Frontal cortex (tissue), 3 donors: ENCODE measurements at regions not wholly inside any gene's neighbourhood (a gene's known extent, or its start where the extent isn't known, plus 50 kb on each side); places are given as distances from the start of the nearest gene placed in this dataset.
"Not testable (repeated sequence)": the region's sequence is repeated elsewhere in the genome, so short reads cannot be mapped to it uniquely, and the experiment has no call there.

ENCODE experiments used
- DNase-seq, 2 donors: peaks; one replicate each; pipeline ENCODE4 v3.0.0; 2012; ENCODE audit warnings: low spot score in 2 of 2
- FAIRE-seq: peaks from 2 replicates; lab custom pipeline; 2012; peaks lifted over from hg19 to GRCh38; lab: Jason Lieb, UNC
- donor health status: control.
- donor health status: control.
- donor health status: control.

DNA sequence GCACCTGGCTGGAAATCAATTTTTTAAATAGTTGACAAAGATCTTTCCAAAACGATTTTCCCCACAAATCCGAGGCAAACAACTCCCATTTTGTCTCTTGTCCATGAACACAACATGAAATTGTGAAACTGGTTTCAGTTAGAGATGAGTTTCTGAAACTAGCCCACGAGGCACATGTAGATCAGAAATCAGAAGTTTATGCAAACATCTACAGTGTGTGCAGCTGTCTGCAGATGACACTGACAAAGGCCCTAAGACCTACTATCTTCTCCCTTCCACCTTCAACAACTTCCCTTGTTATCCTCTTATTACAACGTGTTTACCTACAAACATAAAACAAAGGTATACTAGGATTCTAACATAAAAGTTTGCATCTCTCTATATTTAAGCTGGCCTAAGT is 183.3 kb downstream of the DIRAS2 start:
- DNase-seq (no peak), FAIRE-seq (no peak)

DNA sequence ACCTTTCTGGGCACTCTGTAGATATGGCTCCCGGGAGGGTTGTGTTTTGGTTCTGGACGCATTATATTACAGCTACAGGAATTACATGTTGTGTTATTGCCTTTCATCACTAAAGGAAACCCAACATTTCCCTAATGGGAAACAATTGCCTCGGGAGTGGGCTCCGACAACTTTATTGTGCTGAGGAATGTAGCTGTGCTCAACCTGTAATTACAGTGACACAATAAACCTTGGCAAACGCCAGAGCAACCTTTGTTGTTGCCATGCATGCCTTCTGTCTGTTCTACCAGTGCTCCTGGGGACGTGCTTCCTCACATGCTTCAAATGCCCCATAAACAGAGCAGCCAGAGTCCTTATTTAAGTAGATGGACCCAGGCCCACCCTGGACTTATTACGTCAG is 182.4 kb downstream of the DIRAS2 start:
- DNase-seq, result no peak
- no peak for FAIRE-seq

DNA sequence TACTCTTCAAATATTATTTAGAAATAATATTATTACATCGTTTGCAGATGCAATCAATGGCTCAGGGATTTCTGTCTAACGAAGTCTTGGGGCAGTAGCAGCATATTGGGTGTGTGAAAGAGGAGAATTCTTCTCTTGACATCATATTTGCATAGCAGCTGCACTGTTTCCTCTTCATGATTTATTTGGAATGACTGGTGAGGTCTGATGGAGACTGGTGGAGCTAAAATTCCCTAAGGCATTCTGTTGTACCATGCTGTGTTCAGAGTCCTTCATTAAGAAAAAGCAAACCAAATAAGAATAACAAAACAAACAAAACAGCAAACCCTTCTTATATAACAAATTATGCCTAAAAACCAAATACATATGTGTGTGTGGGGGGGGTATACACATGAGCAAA is 177.6 kb downstream of the DIRAS2 start:
- DNase-seq, result no peak
- no peak for FAIRE-seq

DNA sequence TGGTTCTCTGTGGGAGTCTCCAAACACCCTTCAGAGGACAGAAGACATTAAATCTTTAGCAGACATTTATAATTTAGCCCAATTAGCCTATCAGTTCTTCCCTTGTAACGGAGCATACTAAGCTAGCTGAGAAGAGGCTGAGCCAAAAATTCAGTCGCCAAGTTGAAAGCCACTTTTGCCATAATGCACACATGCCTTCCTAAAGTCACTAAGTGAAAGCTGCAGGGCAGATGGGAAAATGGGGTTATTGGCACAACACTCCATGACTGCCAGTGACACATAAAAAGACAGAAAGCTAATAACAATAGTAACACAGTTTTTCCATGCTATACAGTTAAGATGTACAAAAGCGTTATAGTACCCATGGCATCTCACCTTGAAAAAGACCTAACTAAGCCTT is 176.2 kb downstream of the DIRAS2 start:
- no peak for DNase-seq
- no peak for FAIRE-seq

DNA sequence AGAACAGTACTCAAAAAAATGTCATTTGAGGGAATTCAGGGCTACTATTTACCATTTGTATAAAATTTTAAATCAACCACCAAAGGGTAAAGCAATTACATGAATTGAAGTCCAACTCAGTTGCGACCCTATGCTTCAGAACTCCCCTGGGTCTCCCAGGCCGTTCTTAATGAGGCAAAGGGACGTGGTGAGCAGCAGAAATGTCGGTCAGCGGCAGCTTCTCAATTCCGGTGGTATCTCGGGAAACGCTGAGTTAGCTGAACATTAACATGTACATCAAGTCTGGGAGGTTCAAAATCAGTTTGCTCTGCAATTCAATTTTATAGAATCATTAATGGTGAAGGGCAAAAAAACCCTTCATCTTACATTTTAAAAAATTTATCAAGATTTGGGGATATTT is 173.2 kb downstream of the DIRAS2 start:
- FAIRE-seq, result no peak
- no peak for DNase-seq

DNA sequence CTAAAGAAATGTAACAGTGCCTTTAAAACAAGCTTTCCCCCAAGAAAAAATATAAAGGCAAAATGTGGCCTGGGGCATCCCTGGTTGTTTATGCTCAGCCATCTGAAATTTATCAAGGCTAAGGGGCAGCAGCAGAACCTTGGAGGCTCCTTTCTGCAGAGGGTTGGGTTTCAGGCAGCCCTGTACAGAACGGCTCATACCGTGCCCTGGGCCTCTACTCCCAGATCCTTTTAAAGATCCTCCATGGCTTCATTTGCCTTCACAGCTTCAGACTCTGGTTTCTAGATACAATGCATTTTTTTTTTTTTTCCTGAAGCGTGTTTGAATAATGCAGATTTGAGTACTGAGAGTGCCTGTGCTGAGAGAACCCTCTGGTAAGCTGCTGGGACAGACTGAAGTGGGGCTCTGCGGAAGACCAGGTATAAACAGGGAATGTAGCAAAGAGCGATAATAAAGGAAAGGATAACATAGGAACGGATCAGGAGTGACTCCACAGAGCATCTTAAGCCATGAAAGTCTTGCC is 172.7 kb downstream of the DIRAS2 start:
- no peak for FAIRE-seq
- DNase-seq, result no peak

DNA sequence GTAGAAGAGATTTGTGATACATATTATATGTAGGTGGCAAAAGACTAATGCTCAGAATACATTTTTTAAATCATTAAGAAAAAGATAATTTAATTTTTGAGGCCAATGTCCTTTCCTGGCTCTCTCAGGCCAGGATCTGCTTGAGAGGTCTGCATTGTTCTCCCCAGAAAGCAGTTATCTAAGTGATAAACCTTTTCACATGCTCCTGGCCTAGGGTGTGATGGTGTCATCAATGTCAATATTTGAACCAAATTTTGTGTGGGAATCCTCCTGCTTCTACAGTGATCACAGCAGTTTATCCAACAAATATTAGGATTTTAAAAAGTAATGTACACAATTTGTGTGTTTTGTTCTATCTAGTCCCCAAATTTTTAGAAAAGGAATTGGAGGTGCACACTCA is 166.6 kb downstream of the DIRAS2 start:
- FAIRE-seq, result no peak
- DNase-seq, result no peak

DNA sequence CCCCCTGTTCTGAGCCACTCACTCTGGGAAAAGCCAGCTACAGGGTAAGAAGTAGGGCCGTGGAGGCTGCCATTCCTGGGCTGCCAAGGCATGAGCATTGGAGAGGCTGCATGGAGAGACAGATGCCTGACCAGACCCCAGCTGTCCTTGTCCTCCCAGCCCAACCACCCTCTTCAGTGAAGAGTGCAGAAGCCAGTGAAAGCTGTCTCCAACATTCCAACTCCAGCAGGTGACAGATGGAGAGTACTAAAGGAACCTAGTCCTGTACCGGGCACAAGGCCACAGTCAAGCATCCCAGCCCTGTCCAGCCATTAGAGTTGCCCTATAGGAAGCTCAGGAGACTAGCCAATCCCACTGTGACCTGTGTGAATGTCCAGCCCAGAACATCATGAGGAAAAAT is 165.1 kb downstream of the DIRAS2 start:
- DNase-seq (no peak), FAIRE-seq (no peak)

DNA sequence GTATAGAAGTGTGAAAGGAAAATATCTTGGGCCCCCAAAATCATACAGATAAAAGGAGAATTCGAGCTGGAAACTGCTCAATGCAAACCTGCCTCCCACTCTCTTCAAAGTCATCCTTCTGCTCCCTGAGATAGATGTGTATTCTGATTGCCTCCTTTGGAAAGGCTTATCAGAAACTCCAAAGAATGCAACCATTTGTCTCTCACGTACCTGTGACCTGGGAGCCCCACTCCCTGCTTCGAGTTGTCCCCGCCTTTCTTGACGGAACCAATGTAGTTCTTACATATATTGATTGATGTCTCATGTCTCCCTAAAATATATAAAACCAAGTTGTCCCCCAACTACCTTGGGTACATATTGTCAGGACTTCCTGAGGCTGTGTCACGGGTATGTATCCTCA is 163.8 kb downstream of the DIRAS2 start:
- FAIRE-seq, result no peak
- no peak for DNase-seq

DNA sequence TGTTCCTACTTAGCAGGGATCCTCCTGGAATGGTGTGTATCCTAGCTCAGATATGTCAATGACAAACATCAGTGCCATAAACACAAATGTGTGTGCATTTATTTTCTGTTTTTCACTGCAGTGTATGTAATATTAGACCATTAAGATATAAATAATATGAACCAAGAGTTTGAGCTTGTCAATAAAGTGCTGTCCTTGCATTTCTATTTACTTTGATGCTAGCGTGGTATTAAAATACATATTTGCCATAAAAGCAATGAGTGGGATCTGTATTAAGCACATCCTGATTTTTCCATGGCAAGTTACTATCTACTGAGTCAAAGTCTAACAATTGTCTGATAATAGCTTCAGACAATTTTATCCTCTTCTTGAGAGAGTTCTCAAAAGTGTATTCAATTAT is 157.6 kb downstream of the DIRAS2 start:
- DNase-seq (no peak), FAIRE-seq (no peak)

DNA sequence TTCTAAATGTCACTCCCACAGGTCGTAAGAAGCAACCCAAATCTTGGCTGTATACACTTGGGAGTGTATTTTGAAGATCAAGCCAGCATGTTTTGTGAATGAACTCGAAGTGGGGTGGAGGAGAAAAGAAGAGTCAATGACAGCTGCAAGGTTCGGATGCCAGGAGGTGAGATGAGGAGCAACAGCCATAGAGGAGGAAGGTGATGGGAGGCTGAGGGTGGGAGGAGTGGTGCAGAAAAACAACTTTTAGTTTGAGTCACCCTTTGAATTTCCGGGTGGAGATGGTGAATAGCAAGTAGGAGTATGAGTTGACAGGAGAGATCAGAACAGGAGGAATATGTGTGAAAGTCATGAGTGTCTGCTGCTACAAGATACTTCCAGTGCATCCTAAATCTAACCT is 153.6 kb downstream of the DIRAS2 start:
- FAIRE-seq (no peak), DNase-seq (no peak)

DNA sequence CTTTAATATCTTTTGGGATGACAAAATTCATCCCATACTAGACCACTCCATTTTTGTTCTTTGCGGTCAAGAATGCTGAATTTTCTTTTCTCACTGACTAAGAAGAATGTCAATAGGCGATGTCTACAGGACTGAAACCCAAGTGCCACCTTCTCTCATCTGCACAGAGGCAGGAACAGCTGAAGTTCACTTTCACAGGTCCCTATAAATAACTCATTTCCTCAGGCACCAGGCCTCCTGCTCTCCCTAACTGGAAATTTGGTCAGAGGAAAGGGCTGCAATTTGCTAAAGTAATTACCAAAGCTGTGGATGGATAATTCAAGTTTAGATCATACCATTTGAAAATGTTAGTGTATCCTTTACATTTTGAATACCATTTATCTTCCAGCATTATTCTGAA is 142.9 kb downstream of the DIRAS2 start:
- FAIRE-seq, result no peak
- no peak for DNase-seq

DNA sequence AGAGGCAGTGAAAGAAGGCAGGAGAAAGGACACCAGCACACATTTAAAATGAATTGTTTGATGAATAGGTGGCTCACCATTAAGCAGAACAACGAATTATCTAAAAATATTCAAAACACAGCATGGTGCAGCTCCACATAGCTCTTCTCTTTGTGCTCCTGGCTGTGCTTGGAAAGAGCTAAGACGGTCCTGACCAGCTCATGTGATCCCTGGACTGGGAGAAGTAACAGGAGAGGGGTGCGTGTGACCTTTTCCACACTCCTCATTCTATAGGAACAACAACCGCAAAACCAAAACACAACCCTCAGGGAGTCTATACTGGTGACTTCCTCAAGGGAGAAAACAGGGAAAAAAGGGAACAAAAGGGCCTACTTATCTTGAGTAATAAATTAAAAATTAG is 140.5 kb downstream of the DIRAS2 start:
- DNase-seq (no peak), FAIRE-seq (no peak)

DNA sequence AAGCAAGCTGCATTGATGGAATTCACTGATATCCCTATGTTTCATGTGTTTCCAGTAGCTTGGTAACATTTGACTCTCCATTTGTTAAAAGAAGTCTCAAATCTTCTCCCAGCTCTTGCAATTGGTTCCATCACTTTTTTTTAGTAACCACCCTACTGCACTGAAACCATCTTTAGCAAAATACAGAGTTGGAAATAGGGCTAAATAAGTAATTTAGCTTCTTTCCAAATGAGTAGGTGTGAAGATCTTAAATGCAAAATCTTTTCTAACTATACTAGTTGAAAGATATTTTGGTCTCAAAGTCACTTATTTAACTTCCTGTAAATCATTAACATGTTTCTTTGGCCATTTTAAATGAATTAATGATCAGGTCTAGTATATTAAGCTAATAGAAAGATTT is 138.1 kb downstream of the DIRAS2 start:
- DNase-seq (no peak), FAIRE-seq (no peak)

DNA sequence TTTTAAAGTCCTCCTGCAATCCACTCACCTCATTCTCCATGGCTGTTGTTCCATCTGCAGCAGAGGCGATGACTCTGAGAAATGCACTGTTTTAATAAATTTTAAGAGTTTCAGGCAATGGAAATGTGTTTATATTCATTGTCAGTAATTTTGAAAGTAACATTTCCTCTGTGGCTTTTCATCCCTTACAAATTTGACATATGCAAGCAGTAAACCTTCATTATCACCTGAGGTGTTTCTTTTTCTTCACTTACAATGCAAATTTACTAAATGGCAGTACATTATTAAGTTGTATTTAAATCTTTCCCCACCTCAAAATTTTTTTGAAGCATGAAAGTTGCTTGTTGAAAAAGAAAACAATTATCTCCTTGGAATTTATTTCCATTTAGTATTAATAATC is 136.9 kb downstream of the DIRAS2 start:
- FAIRE-seq (no peak), DNase-seq (no peak)

DNA sequence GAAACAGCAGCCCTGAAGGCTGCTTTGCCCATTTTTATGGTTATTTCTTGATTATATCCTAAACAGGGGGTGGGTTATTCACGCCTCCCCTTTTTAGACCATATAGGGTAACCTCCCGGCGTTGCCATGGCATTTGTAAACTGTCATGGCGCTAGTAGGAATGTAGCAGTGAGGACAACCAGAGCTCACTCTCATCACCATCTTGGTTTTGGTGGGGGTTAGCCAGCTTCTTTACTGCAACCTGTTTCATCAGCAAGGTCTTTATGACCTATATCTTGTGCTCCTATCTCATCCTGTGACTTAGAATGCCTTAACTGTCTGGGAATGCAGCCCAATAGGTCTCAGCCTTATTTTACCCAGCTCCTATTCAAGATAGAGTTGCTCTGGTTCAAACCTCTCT is 136.2 kb downstream of the DIRAS2 start:
- FAIRE-seq, DNase-seq: not testable (repeated sequence)

DNA sequence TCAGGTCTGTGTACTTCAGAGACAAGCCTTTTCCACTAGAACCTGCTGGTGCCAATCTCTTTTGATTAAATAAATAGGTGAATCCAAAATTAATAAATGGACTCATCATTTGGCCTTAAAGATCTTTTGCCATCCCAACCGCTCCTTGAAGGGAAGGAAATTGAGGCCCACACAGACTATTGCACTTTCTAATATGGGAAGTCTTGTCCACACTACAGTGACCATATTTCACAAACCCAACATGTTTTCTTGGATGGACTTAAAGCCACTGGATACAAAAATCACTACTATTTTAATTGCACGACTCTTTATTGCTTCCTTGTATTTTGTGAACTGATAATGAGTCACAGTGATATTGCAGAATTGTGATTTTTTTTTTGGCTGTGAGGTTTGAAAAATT is 135.0 kb downstream of the DIRAS2 start:
- DNase-seq, result no peak
- no peak for FAIRE-seq

DNA sequence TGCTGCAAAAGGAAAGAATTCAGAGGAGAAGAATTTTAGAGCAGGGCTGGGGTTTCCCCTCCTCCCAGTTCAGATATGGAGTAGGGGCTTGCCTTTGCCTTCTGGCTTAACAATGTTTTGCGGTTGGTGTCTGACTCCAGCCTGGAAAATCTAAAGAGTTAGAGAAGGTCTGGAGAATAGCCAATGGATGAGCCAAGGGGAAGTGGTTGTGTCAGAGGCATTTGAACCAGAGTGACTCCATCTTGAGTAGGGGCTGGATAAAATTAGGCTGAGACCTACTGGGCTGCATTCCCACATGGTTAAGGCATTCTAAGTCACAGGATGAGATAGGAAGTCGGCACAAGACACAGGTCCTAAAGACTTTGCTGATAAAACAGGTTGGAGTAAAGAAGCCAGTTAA is 133.7 kb downstream of the DIRAS2 start:
- FAIRE-seq (no peak), DNase-seq (no peak)

DNA sequence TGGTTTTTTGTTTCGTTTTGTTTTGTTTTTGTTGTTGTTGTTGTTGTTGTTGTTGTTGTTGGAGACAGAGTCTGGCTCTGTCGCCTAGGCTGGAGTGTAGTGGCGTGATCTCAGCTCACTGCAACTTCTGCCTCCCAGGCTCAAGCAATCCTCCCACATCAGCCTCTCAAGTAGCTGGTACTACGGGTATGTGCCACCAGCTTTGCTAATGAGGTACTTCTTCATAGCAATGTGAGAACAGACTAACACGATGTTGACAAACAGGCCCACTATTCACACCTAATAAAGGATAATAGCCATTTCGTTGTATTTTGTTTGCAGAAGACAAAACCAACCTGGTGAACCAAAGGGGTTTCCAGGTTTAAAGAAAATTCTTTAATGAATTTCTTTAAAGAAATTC is 130.9 kb downstream of the DIRAS2 start:
- FAIRE-seq (no peak), DNase-seq (no peak)

DNA sequence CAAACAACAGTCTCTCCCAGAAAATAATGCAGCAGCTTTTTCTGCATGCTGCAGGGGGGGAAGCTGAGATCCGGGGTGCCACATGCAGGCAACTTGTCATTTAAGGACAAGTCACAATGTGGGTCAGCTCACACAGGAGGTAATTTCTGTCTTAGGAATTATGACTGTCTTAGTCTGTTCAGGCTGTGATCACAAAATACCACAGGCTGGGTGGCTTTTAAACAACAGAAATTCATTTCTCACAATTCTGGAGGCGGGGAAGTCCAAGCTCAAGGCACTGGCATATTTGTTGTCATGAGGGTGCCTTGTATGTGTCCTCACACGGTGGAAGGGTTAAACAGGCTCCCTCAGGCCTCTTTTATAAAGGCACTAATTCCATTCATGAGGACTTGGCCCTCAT is 127.7 kb downstream of the DIRAS2 start:
- no peak for DNase-seq
- FAIRE-seq, result no peak

DNA sequence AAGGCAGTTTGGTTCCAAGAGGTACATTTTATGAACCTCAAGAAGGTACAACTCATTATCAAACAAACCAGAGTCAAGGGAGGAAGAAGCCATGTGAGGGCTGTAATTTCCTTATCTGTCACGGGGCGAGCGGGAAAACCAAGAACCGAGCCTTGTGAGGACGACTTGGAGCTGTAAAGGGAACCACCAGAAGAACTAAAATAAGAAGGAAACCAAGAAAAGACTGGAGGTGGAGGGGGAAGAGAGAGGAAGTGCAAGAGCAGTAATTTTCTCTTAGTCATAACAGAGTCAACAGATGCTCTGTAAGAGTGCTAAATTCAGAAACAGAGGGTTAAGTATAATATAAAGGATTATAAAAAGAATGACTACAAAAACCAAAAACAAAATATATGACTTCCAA is 127.1 kb downstream of the DIRAS2 start:
- DNase-seq (no peak), FAIRE-seq (no peak)

DNA sequence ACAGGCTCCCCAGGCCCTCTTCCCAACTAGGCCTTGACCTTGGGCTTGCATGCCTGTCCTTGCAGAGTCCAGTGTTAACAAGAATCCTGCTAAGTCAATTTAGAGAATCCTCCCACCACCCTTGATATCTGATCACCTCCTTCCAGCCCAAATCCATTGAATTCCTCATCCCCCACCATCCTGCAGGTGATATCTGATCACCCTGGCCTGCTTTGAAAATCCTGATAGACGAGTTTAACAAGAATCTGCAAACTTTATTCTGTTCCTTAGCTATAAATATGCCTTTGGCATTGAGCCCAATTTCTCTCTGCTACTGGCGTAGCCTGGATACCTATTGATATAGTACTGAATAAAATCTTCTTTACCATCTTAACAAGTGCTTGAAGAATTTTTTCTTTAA is 125.5 kb downstream of the DIRAS2 start:
- DNase-seq (no peak), FAIRE-seq (no peak)
